GM18873 (cell line): ENCODE measurements at regions not wholly inside any gene's neighbourhood (a gene's known extent, or its start where the extent isn't known, plus 50 kb on each side); places are given as distances from the start of the nearest gene placed in this dataset.

Experiments used
- ATAC-seq: cut with Tn5 transposase; IDR thresholded peaks from one replicate; pipeline ENCODE4 v1.9.1; 2021; ENCODE audit warnings: mild to moderate bottlenecking, moderate library complexity, moderate number of reproducible peaks; ENCODE audit not compliant: unreplicated experiment, low FRiP score

GRCh38 chr20:22411627-22412450 lies 172.5 kb downstream of the FOXA2 start:
- ATAC-seq = no peak

GRCh38 chr20:22411286-22411626 lies 173.1 kb downstream of the FOXA2 start:
- no peak for ATAC-seq

- ATAC-seq = no peak
These were observed 173.7 kb downstream of the FOXA2 start for GRCh38 chr20:22410556-22411130.

GRCh38 chr20:22408521-22409402 lies 175.6 kb downstream of the FOXA2 start:
- no peak for ATAC-seq

GRCh38 chr20:22407237-22408193 lies 176.9 kb downstream of the FOXA2 start:
- no peak for ATAC-seq

- ATAC-seq = no peak
These were observed 179.8 kb downstream of the FOXA2 start for GRCh38 chr20:22404419-22405170.

GRCh38 chr20:22403632-22404361 lies 180.6 kb downstream of the FOXA2 start:
- ATAC-seq = no peak

- ATAC-seq = no peak
These were observed 181.2 kb downstream of the FOXA2 start for GRCh38 chr20:22403022-22403631.

- ATAC-seq = no peak
These were observed 181.8 kb downstream of the FOXA2 start for GRCh38 chr20:22402550-22402949.

- no peak for ATAC-seq
These were observed 183.9 kb downstream of the FOXA2 start for GRCh38 chr20:22400440-22400839.

- ATAC-seq = no peak
These were observed 189.8 kb downstream of the FOXA2 start for GRCh38 chr20:22394583-22394982.

GRCh38 chr20:22390543-22390903 lies 193.8 kb downstream of the FOXA2 start:
- ATAC-seq = no peak

- ATAC-seq = no peak
These were observed 194.4 kb downstream of the FOXA2 start for GRCh38 chr20:22389836-22390542.

- ATAC-seq = no peak
These were observed 196.9 kb downstream of the FOXA2 start for GRCh38 chr20:22387452-22387851.

GRCh38 chr20:22386306-22386623 lies 198.1 kb downstream of the FOXA2 start:
- ATAC-seq = no peak

- ATAC-seq = no peak
These were observed 198.6 kb downstream of the FOXA2 start for GRCh38 chr20:22385602-22386305.

GRCh38 chr20:22384978-22385377 lies 199.4 kb downstream of the FOXA2 start:
- no peak for ATAC-seq
